ENCODE measurements at regions not wholly inside any gene's neighbourhood (a gene's known extent, or its start where the extent isn't known, plus 50 kb on each side); places are given as distances from the start of the nearest gene placed in this dataset.

GRCh38 chr2:172162739-172163336 lies 60.1 kb upstream of the DLX2 start:
- H3K4me3 ChIP-seq, result no peak overlapping the region
- H3K27ac ChIP-seq, result no peak overlapping the region
- no peaks in the 10 kb centered on the region for H3K36me3 ChIP-seq
- H3K9ac ChIP-seq (ENCODE audit: low read depth in 2 of 2, low read length in 2 of 2), result no peak overlapping the region
- no peaks in the 10 kb centered on the region for H3K27me3 ChIP-seq
- intact Hi-C loops (cut with DNase I), result no loop called here
- no peak for DNase-seq
- no peaks in the 10 kb centered on the region for H3K4me1 ChIP-seq
- H3K9me3 ChIP-seq, result no peaks in the 10 kb centered on the region
- no peak for TF ChIP-seq CTCF (IDR thresholded peaks at IDR 0.05)

- H3K9me3 ChIP-seq, result no peaks in the 10 kb centered on the region
- no peak for TF ChIP-seq CTCF (IDR thresholded peaks at IDR 0.05)
- H3K4me3 ChIP-seq, result no peak overlapping the region
- H3K27me3 ChIP-seq, result no peaks in the 10 kb centered on the region
- H3K36me3 ChIP-seq, result no peaks in the 10 kb centered on the region
- no peak for DNase-seq
- intact Hi-C loops (cut with DNase I), result no loop called here
- peak overlapping the region; percentile 3 for H3K27ac ChIP-seq
- H3K9ac ChIP-seq (ENCODE audit: low read depth in 2 of 2, low read length in 2 of 2), result no peak overlapping the region
- H3K4me1 ChIP-seq, result peaks cover 4% of the 10 kb centered on the region
These were observed 66.2 kb upstream of the DLX2 start for GRCh38 chr2:172168917-172169346.

GRCh38 chr2:172169611-172170010 lies 66.9 kb upstream of the DLX2 start:
- H3K4me1 ChIP-seq, result peaks cover 4% of the 10 kb centered on the region
- H3K4me3 ChIP-seq, result no peak overlapping the region
- no peaks in the 10 kb centered on the region for H3K36me3 ChIP-seq
- DNase-seq, result no peak
- H3K27me3 ChIP-seq, result no peaks in the 10 kb centered on the region
- H3K9me3 ChIP-seq, result no peaks in the 10 kb centered on the region
- H3K9ac ChIP-seq (ENCODE audit: low read depth in 2 of 2, low read length in 2 of 2), result peak overlapping the region in 1 of 2 donors; percentile 46
- TF ChIP-seq CTCF (IDR thresholded peaks at IDR 0.05), result no peak
- intact Hi-C loops (cut with DNase I), result no loop called here
- H3K27ac ChIP-seq, result no peak overlapping the region

GRCh38 chr2:172172513-172173173 lies 69.9 kb upstream of the DLX2 start:
- peak; percentile 81 for TF ChIP-seq CTCF (IDR thresholded peaks at IDR 0.05)
- Histone ChIP-seq H3K9me3 (no peaks in the 10 kb centered on the region), H3K27ac (peak overlapping the region; percentile 76), H3K27me3 (no peaks in the 10 kb centered on the region), H3K9ac (ENCODE audit: low read depth in 2 of 2, low read length in 2 of 2) (peak overlapping the region; percentile 73 to 87), H3K36me3 (no peaks in the 10 kb centered on the region), H3K4me3 (peak overlapping the region; percentile 61), H3K4me1 (peaks cover 4% of the 10 kb centered on the region)
- DNase-seq, result peak; percentile 83
- intact Hi-C loops (cut with DNase I), result loop anchor here (2.0 kb wide), 1 partner anchor 290 kb away; no protein-coding TSS in a partner anchor

- Histone ChIP-seq H3K9me3 (no peaks in the 10 kb centered on the region), H3K27ac (no peak overlapping the region), H3K9ac (ENCODE audit: low read depth in 2 of 2, low read length in 2 of 2) (peak overlapping the region in 1 of 2 donors; percentile 12), H3K27me3 (no peaks in the 10 kb centered on the region), H3K36me3 (no peaks in the 10 kb centered on the region), H3K4me3 (peak overlapping the region; percentile 61), H3K4me1 (peaks cover 4% of the 10 kb centered on the region)
- intact Hi-C loops (cut with DNase I), result loop anchor here (2.0 kb wide), 1 partner anchor 290 kb away; no protein-coding TSS in a partner anchor
- DNase-seq, result no peak
- no peak for TF ChIP-seq CTCF (IDR thresholded peaks at IDR 0.05)
These were observed 70.5 kb upstream of the DLX2 start for GRCh38 chr2:172173174-172173706.
